ENCODE measurements at regions not wholly inside any gene's neighbourhood (a gene's known extent, or its start where the extent isn't known, plus 50 kb on each side); places are given as distances from the start of the nearest gene placed in this dataset.
"Not testable (repeated sequence)": the region's sequence is repeated elsewhere in the genome, so short reads cannot be mapped to it uniquely, and the experiment has no call there.

DNA sequence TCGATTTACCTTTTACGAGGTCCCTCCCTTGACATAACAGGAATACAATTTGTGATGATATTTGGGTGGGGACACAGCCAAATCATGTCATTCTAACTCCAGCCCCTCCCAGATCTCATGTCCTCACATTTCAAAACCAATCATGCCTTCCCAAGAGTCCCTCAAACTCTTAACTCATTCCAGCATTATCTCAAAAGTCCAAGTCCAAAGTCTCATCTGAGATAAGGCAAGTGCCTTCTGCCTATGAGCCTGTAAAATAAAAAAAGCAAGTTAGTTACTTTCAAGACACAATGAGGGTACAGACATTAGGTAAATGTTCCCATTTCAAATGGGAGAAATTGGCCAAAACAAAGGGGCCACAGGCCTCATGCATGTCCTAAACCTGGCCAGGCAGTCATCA is 381.1 kb downstream of the PIK3C3 start:
- Histone ChIP-seq H3K36me3 (ENCODE audit: control insufficient read depth, insufficient read depth, low read length) (no peaks in the 10 kb centered on the region), H3K4me1 (replicated peaks in 1 of 2; ENCODE audit: control insufficient read depth in 2 of 2, insufficient read depth in 2 of 2, low read length in 2 of 2) (no peaks in the 10 kb centered on the region), H3K9me3 (replicated peaks; ENCODE audit: control insufficient read depth, insufficient read depth, low read depth, low read length) (no peaks in the 10 kb centered on the region), H3K4me3 (no peak overlapping the region), H2AFZ (ENCODE audit: low read depth, low read length) (no peak overlapping the region), H3K9me1 (ENCODE audit: control insufficient read depth, insufficient read depth, low read length) (no peaks in the 10 kb centered on the region), H4K20me1 (replicated peaks; ENCODE audit: control insufficient read depth, insufficient read depth, low read length) (no peaks in the 10 kb centered on the region), H3K79me2 (ENCODE audit: control insufficient read depth, insufficient read depth, low read length) (no peaks in the 10 kb centered on the region), H3K9ac (ENCODE audit: insufficient read depth in 1 of 2, low read depth in 2 of 2, low read length in 2 of 2) (no peak overlapping the region), H3K27me3 (ENCODE audit: control insufficient read depth in 2 of 2, insufficient read depth in 2 of 2, low read length in 2 of 2) (no peaks in the 10 kb centered on the region), H3K27ac (ENCODE audit: extremely low read depth, low read depth, low read length) (no peak overlapping the region), H3K4me2 (ENCODE audit: insufficient read depth, low read length) (no peak overlapping the region)
- BruUV-seq (replicated peaks), result no TSS peak
- intact Hi-C loops (cut with micrococcal nuclease) (no loop called here), in situ Hi-C loops (cut with MboI) (no loop called here)
- DNase-seq (ENCODE audit: extremely low read depth in 1 of 4, low spot score in 3 of 4), result no peak
- no peak for ATAC-seq
- ChIA-PET POLR2A (no interaction called here), CTCF (ENCODE audit: low intra/inter-chr PET ratio) (no interaction called here)
- no peak for TF ChIP-seq CC2D1A (IDR thresholded peaks at IDR 0.05)
- no peak for TF ChIP-seq SREBF1 (IDR thresholded peaks at IDR 0.05; ENCODE audit: borderline replicate concordance, low read depth, low read length)
- TF ChIP-seq PREB (CRISPR knock-in tag; IDR thresholded peaks at IDR 0.05), result no peak
- TF ChIP-seq CBFA2T2 (conservative IDR thresholded peaks at IDR 0.05), result no peak
- TF ChIP-seq FUS (optimal IDR thresholded peaks at IDR 0.05; ENCODE audit: low read depth, low read length), result no peak
- WGBS (ENCODE audit: insufficient coverage, low coverage, missing lambda C conversion rate), result 0% methylated on average over 2 of the region's 2 CpGs
- no peak for FAIRE-seq

GRCh38 chr18:42337337-42337736 is 382.3 kb downstream of the PIK3C3 start:
- ATAC-seq; H3K36me3 ChIP-seq (ENCODE audit: control insufficient read depth, insufficient read depth, low read length); H3K4me1 ChIP-seq (replicated peaks in 1 of 2; ENCODE audit: control insufficient read depth in 2 of 2, insufficient read depth in 2 of 2, low read length in 2 of 2); CTCF ChIA-PET (ENCODE audit: low intra/inter-chr PET ratio); H4K20me1 ChIP-seq (replicated peaks; ENCODE audit: control insufficient read depth, insufficient read depth, low read length); BruUV-seq (replicated peaks); FAIRE-seq; H3K27ac ChIP-seq (ENCODE audit: extremely low read depth, low read depth, low read length); H3K9me1 ChIP-seq (ENCODE audit: control insufficient read depth, insufficient read depth, low read length); in situ Hi-C loops (cut with MboI); H3K4me3 ChIP-seq; H3K79me2 ChIP-seq (ENCODE audit: control insufficient read depth, insufficient read depth, low read length); intact Hi-C loops (cut with micrococcal nuclease); H2AFZ ChIP-seq (ENCODE audit: low read depth, low read length); H3K4me2 ChIP-seq (ENCODE audit: insufficient read depth, low read length); H3K9me3 ChIP-seq (replicated peaks; ENCODE audit: control insufficient read depth, insufficient read depth, low read depth, low read length); POLR2A ChIA-PET; DNase-seq (ENCODE audit: extremely low read depth in 1 of 4, low spot score in 3 of 4); H3K9ac ChIP-seq (ENCODE audit: insufficient read depth in 1 of 2, low read depth in 2 of 2, low read length in 2 of 2); H3K27me3 ChIP-seq (ENCODE audit: control insufficient read depth in 2 of 2, insufficient read depth in 2 of 2, low read length in 2 of 2): not testable (repeated sequence)
- WGBS (ENCODE audit: insufficient coverage, low coverage, missing lambda C conversion rate), result 0% methylated on average over 2 of the region's 2 CpGs
